WTC11 (cell line): ENCODE measurements at regions not wholly inside any gene's neighbourhood (a gene's known extent, or its start where the extent isn't known, plus 50 kb on each side); places are given as distances from the start of the nearest gene placed in this dataset.

Source experiments
- ATAC-seq: fragments of 200-7000 bp; cut with Tn5 transposase; 2 replicates; pipeline ENCODE4 v1.10.0; 2021; ENCODE audit warnings: mild to moderate bottlenecking, moderate library complexity
- CTCF ChIA-PET: fragments of 300-600 bp; sonication (Branson Sonifier 250); formaldehyde crosslinking; loops from one replicate; lab custom pipeline; 2021; ENCODE audit warnings: antibody characterized with exemption; lab: Charles Lee
- POLR2A ChIA-PET: fragments of 350-600 bp; sonication (Branson Sonifier 250); formaldehyde crosslinking; loops from one replicate; lab custom pipeline; 2021; ENCODE audit warnings: antibody characterized with exemption; lab: Charles Lee
- DNase-seq: peaks from one replicate; pipeline ENCODE4 v3.0.0; 2021; ENCODE audit warnings: low spot score
- H3K27ac Mint-ChIP-seq: 2 replicates; pipeline ENCODE4 v1.8.0; 2021; ENCODE audit warnings: mixed read lengths
- H3K27me3 Mint-ChIP-seq: 2 replicates; pipeline ENCODE4 v1.8.0; 2021; ENCODE audit warnings: low read depth, mild to moderate bottlenecking, moderate library complexity, mixed read lengths
- H3K36me3 Mint-ChIP-seq: 2 replicates; pipeline ENCODE4 v1.8.0; 2021; ENCODE audit warnings: mixed read lengths
- H3K4me1 Mint-ChIP-seq: 2 replicates; pipeline ENCODE4 v1.8.0; 2022; ENCODE audit warnings: mixed read lengths
- H3K4me3 Mint-ChIP-seq: 2 replicates; pipeline ENCODE4 v1.8.0; 2021; ENCODE audit warnings: mild to moderate bottlenecking, moderate library complexity, mixed read lengths
- H3K9me3 Mint-ChIP-seq: 2 replicates; pipeline ENCODE4 v1.8.0; 2021; ENCODE audit warnings: mixed read lengths
- ATF3 ChIP-seq: sonication (generic); formaldehyde crosslinking; conservative IDR thresholded peaks from 2 replicates; pipeline ENCODE4 v1.8.1; 2022; ENCODE audit warnings: mild to moderate bottlenecking, missing genetic modification reagents
- CTCF ChIP-seq: fragments of 200-600 bp; IDR thresholded peaks from 2 replicates; pipeline ENCODE4 v1.8.0; 2022; ENCODE audit warnings: antibody characterized with exemption
- E2F5 ChIP-seq: sonication (generic); formaldehyde crosslinking; IDR thresholded peaks from 2 replicates; pipeline ENCODE4 v1.8.1; 2022; ENCODE audit warnings: mild to moderate bottlenecking, moderate library complexity, missing genetic modification reagents
- ESRRA ChIP-seq: sonication (generic); formaldehyde crosslinking; IDR thresholded peaks from 2 replicates; pipeline ENCODE4 v1.8.1; 2022; ENCODE audit warnings: mild to moderate bottlenecking, missing genetic modification reagents, borderline replicate concordance
- FOXK1 ChIP-seq: sonication (generic); formaldehyde crosslinking; IDR thresholded peaks from 2 replicates; pipeline ENCODE4 v1.8.0; 2022; ENCODE audit warnings: mild to moderate bottlenecking, moderate library complexity, missing genetic modification reagents
- FOXP4 ChIP-seq: sonication (generic); formaldehyde crosslinking; IDR thresholded peaks from 2 replicates; pipeline ENCODE4 v1.8.0; 2022; ENCODE audit warnings: mild to moderate bottlenecking, missing genetic modification reagents
- JAZF1 ChIP-seq: fragments of 250-450 bp; sonication (Bioruptor Pico); IDR thresholded peaks from 2 replicates; pipeline ENCODE4 v1.9.0; 2021; ENCODE audit warnings: moderate library complexity, mild to moderate bottlenecking, inconsistent platforms
- MAX ChIP-seq: sonication (generic); formaldehyde crosslinking; IDR thresholded peaks from 2 replicates; pipeline ENCODE4 v1.8.0; 2022; ENCODE audit warnings: mild to moderate bottlenecking, missing genetic modification reagents
- MXD4 ChIP-seq: fragments of 250-450 bp; sonication (Bioruptor Pico); IDR thresholded peaks from 2 replicates; pipeline ENCODE4 v1.8.0; 2021; ENCODE audit warnings: mild to moderate bottlenecking, moderate library complexity, borderline replicate concordance
- MYBL2 ChIP-seq: sonication (generic); formaldehyde crosslinking; IDR thresholded peaks from 2 replicates; pipeline ENCODE4 v1.8.1; 2023; ENCODE audit warnings: mild to moderate bottlenecking, moderate library complexity, missing genetic modification reagents
- NR1H2 ChIP-seq: sonication (generic); formaldehyde crosslinking; IDR thresholded peaks from 2 replicates; pipeline ENCODE4 v1.9.0; 2021; ENCODE audit warnings: mild to moderate bottlenecking, moderate library complexity, missing genetic modification reagents
- PRRX2 ChIP-seq: fragments of 250-450 bp; sonication (Bioruptor Pico); IDR thresholded peaks from 2 replicates; pipeline ENCODE4 v1.8.0; 2021; ENCODE audit warnings: mild to moderate bottlenecking
- TCF7 ChIP-seq: sonication (generic); formaldehyde crosslinking; IDR thresholded peaks from 2 replicates; pipeline ENCODE4 v1.8.0; 2022; ENCODE audit warnings: mild to moderate bottlenecking, low read depth, missing genetic modification reagents, moderate library complexity
- TEAD4 ChIP-seq: sonication (generic); formaldehyde crosslinking; IDR thresholded peaks from 2 replicates; pipeline ENCODE4 v1.8.0; 2022; ENCODE audit warnings: mild to moderate bottlenecking, missing genetic modification reagents
- ZMAT4 ChIP-seq: fragments of 250-450 bp; sonication (Bioruptor Pico); IDR thresholded peaks from 2 replicates; pipeline ENCODE4 v1.9.0; 2021; ENCODE audit warnings: mild to moderate bottlenecking
- ZNF121 ChIP-seq: sonication (generic); formaldehyde crosslinking; IDR thresholded peaks from 2 replicates; pipeline ENCODE4 v1.8.0; 2023; ENCODE audit warnings: missing genetic modification reagents
- ZNF219 ChIP-seq: sonication (generic); formaldehyde crosslinking; IDR thresholded peaks from 2 replicates; pipeline ENCODE4 v1.8.0; 2023; ENCODE audit warnings: missing genetic modification reagents, mild to moderate bottlenecking, borderline replicate concordance
- ZNF232 ChIP-seq: sonication (generic); formaldehyde crosslinking; IDR thresholded peaks from 2 replicates; pipeline ENCODE4 v1.8.0; 2022; ENCODE audit warnings: mild to moderate bottlenecking, missing genetic modification reagents
- ZNF281 ChIP-seq: sonication (generic); formaldehyde crosslinking; IDR thresholded peaks from 2 replicates; pipeline ENCODE4 v1.8.0; 2023; ENCODE audit warnings: mild to moderate bottlenecking, missing genetic modification reagents
- ZNF423 ChIP-seq: fragments of 250-450 bp; sonication (Bioruptor Pico); IDR thresholded peaks from 2 replicates; pipeline ENCODE4 v2.1.2; 2022; ENCODE audit warnings: mild to moderate bottlenecking, moderate library complexity
- TF ChIP-seq, protein P1 (sequence below): sonication (generic); formaldehyde crosslinking; IDR thresholded peaks from 2 replicates; pipeline ENCODE4 v1.8.1; 2023; ENCODE audit warnings: mild to moderate bottlenecking, missing genetic modification reagents
- TF ChIP-seq, protein P2 (sequence below): sonication (generic); formaldehyde crosslinking; IDR thresholded peaks from 2 replicates; pipeline ENCODE4 v1.8.1; 2023; ENCODE audit warnings: mild to moderate bottlenecking, missing genetic modification reagents, moderate library complexity

- TF ChIP-seq, protein P1, sequence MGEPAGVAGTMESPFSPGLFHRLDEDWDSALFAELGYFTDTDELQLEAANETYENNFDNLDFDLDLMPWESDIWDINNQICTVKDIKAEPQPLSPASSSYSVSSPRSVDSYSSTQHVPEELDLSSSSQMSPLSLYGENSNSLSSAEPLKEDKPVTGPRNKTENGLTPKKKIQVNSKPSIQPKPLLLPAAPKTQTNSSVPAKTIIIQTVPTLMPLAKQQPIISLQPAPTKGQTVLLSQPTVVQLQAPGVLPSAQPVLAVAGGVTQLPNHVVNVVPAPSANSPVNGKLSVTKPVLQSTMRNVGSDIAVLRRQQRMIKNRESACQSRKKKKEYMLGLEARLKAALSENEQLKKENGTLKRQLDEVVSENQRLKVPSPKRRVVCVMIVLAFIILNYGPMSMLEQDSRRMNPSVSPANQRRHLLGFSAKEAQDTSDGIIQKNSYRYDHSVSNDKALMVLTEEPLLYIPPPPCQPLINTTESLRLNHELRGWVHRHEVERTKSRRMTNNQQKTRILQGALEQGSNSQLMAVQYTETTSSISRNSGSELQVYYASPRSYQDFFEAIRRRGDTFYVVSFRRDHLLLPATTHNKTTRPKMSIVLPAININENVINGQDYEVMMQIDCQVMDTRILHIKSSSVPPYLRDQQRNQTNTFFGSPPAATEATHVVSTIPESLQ (CRISPR knock-in tag), result no peak
- TF ChIP-seq FOXK1, result no peak
- no peak for TF ChIP-seq FOXP4
- no peak for TF ChIP-seq NR1H2 (CRISPR knock-in tag)
- TF ChIP-seq ZNF281 (CRISPR knock-in tag), result no peak
- TF ChIP-seq MXD4, result no peak
- TF ChIP-seq ATF3 (CRISPR knock-in tag), result no peak
- TF ChIP-seq MAX, result no peak
- no peak for TF ChIP-seq ZNF232
- TF ChIP-seq ZNF121 (CRISPR knock-in tag), result no peak
- TF ChIP-seq E2F5 (CRISPR knock-in tag), result no peak
- no peak for TF ChIP-seq ZMAT4 (CRISPR knock-in tag)
- TF ChIP-seq ESRRA (CRISPR knock-in tag), result no peak
Observed at GRCh38 chr2:58636872-58637271, 395.7 kb upstream of the FANCL start (continued).

GRCh38 chr2:58635801-58636375, 394.8 kb upstream of the FANCL start:
- H3K4me3 Mint-ChIP-seq, result no peak overlapping the region
- DNase-seq, result no peak
- TF ChIP-seq ZNF281 (CRISPR knock-in tag) (no peak), PRRX2 (CRISPR knock-in tag) (no peak), JAZF1 (CRISPR knock-in tag) (no peak), TEAD4 (CRISPR knock-in tag) (no peak), ZNF423 (CRISPR knock-in tag) (no peak), TCF7 (CRISPR knock-in tag) (no peak), ATF3 (CRISPR knock-in tag) (no peak), ZNF219 (CRISPR knock-in tag) (no peak), CTCF (no peak), MYBL2 (CRISPR knock-in tag) (no peak)
- TF ChIP-seq, protein P2, sequence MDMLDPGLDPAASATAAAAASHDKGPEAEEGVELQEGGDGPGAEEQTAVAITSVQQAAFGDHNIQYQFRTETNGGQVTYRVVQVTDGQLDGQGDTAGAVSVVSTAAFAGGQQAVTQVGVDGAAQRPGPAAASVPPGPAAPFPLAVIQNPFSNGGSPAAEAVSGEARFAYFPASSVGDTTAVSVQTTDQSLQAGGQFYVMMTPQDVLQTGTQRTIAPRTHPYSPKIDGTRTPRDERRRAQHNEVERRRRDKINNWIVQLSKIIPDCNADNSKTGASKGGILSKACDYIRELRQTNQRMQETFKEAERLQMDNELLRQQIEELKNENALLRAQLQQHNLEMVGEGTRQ (CRISPR knock-in tag), result no peak

More at GRCh38 chr2:58635801-58636375, 394.8 kb upstream of the FANCL start:
- ChIA-PET CTCF (interaction anchor here (1.0 kb wide), 1 partner anchor 188 kb away, joined by 6 read pairs; no protein-coding TSS in a partner anchor), POLR2A (no interaction called here)
- H3K9me3 Mint-ChIP-seq, result no peaks in the 10 kb centered on the region
- H3K4me1 Mint-ChIP-seq, result peaks cover 44% of the 10 kb centered on the region
- H3K36me3 Mint-ChIP-seq, result no peaks in the 10 kb centered on the region
- ATAC-seq, result peak; percentile 30
- H3K27ac Mint-ChIP-seq, result no peak overlapping the region
- H3K27me3 Mint-ChIP-seq, result no peaks in the 10 kb centered on the region
